H9 (cell line): ENCODE measurements at regions not wholly inside any gene's neighbourhood (a gene's known extent, or its start where the extent isn't known, plus 50 kb on each side); places are given as distances from the start of the nearest gene placed in this dataset.

Source experiments
- DNase-seq: peaks from one replicate; pipeline ENCODE4 v3.0.0-alpha.2; 2017
- H2AFZ ChIP-seq: one replicate; pipeline ENCODE4 v1.6.1; 2013; ENCODE audit warnings: mild to moderate bottlenecking, low read length, control low read depth, moderate library complexity
- H2AK5ac ChIP-seq: 2 replicates; pipeline ENCODE4 v1.6.1; 2013; ENCODE audit warnings: low read length, control low read depth, mixed read lengths; ENCODE audit not compliant: insufficient read length
- H2BK120ac ChIP-seq: one replicate; pipeline ENCODE4 v1.6.1; 2013; ENCODE audit warnings: low read depth, mild to moderate bottlenecking, low read length, control low read depth, inconsistent platforms; ENCODE audit not compliant: poor library complexity, severe bottlenecking
- H2BK12ac ChIP-seq: 2 replicates; pipeline ENCODE4 v1.6.1; 2013; ENCODE audit warnings: low read length, control low read depth, mixed read lengths, low read depth; ENCODE audit not compliant: insufficient read length
- H2BK15ac ChIP-seq: 2 replicates; pipeline ENCODE4 v1.6.1; 2013; ENCODE audit warnings: low read depth, low read length, control low read depth
- H2BK20ac ChIP-seq: one replicate; pipeline ENCODE4 v1.6.1; 2013; ENCODE audit warnings: low read depth, mild to moderate bottlenecking, low read length, control low read depth, inconsistent platforms; ENCODE audit not compliant: poor library complexity, severe bottlenecking
- H2BK5ac ChIP-seq: 2 replicates; pipeline ENCODE4 v1.6.1; 2013; ENCODE audit warnings: low read length, control low read depth, mixed read lengths; ENCODE audit not compliant: insufficient read length
- H3K14ac ChIP-seq: 2 replicates; pipeline ENCODE4 v1.6.1; 2013; ENCODE audit warnings: low read length, control low read depth; ENCODE audit not compliant: insufficient read depth
- H3K18ac ChIP-seq: 2 replicates; pipeline ENCODE4 v1.6.1; 2013; ENCODE audit warnings: low read depth, mild to moderate bottlenecking, mixed read lengths, low read length, control low read depth; ENCODE audit not compliant: insufficient read length
- H3K23ac ChIP-seq: 2 replicates; pipeline ENCODE4 v1.6.1; 2013; ENCODE audit warnings: low read length, control low read depth, mixed read lengths, low read depth; ENCODE audit not compliant: insufficient read length
- H3K23me2 ChIP-seq: 2 replicates; pipeline ENCODE4 v1.6.1; 2013; ENCODE audit warnings: low read depth, mild to moderate bottlenecking, mixed read lengths, low read length, control low read depth; ENCODE audit not compliant: insufficient read length, poor library complexity, severe bottlenecking
- H3K27ac ChIP-seq: 2 replicates; pipeline ENCODE4 v1.5.1; 2013; ENCODE audit warnings: low read length, control low read depth, mixed read lengths, low read depth; ENCODE audit not compliant: insufficient read length
- H3K27me3 ChIP-seq: 2 replicates; pipeline ENCODE4 v1.6.1; 2013; ENCODE audit warnings: low read length, control low read depth, inconsistent platforms; ENCODE audit not compliant: insufficient read depth
- H3K4ac ChIP-seq: 2 replicates; pipeline ENCODE4 v1.6.1; 2013; ENCODE audit warnings: low read depth, mild to moderate bottlenecking, control low read depth, inconsistent platforms, low read length, moderate library complexity
- H3K4me1 ChIP-seq: 2 replicates; pipeline ENCODE4 v1.6.1; 2013; ENCODE audit warnings: low read length, control low read depth, inconsistent platforms; ENCODE audit not compliant: insufficient read depth
- H3K4me2 ChIP-seq: 2 replicates; pipeline ENCODE4 v1.6.1; 2013; ENCODE audit warnings: low read length, control low read depth, mixed read lengths; ENCODE audit not compliant: insufficient read length, insufficient read depth
- H3K56ac ChIP-seq: 2 replicates; pipeline ENCODE4 v1.6.1; 2013; ENCODE audit warnings: low read depth, mild to moderate bottlenecking, mixed read lengths, low read length, control low read depth; ENCODE audit not compliant: insufficient read length
- H3K79me1 ChIP-seq: 2 replicates; pipeline ENCODE4 v1.6.1; 2013; ENCODE audit warnings: low read depth, mild to moderate bottlenecking, moderate library complexity, low read length, control low read depth, inconsistent platforms; ENCODE audit not compliant: insufficient read depth, poor library complexity, severe bottlenecking
- H3K79me2 ChIP-seq: 2 replicates; pipeline ENCODE4 v1.6.1; 2013; ENCODE audit warnings: low read length, control low read depth, inconsistent platforms; ENCODE audit not compliant: insufficient read depth
- H3K9ac ChIP-seq: 2 replicates; pipeline ENCODE4 v1.6.1; 2013; ENCODE audit warnings: low read length, control low read depth, mixed read lengths; ENCODE audit not compliant: insufficient read length; ENCODE audit errors: extremely low read depth
- H3K9me3 ChIP-seq: one replicate; pipeline ENCODE4 v1.6.1; 2013; ENCODE audit warnings: low read depth, low read length, inconsistent platforms; ENCODE audit not compliant: control insufficient read depth
- H3T11ph ChIP-seq: one replicate; pipeline ENCODE4 v1.6.1; 2013; ENCODE audit warnings: mild to moderate bottlenecking, low read length, control low read depth, inconsistent platforms
- H4K20me1 ChIP-seq: one replicate; pipeline ENCODE4 v1.6.1; 2013; ENCODE audit not compliant: control insufficient read depth, insufficient read length, insufficient read depth
- H4K5ac ChIP-seq: 2 replicates; pipeline ENCODE4 v1.6.1; 2013; ENCODE audit warnings: low read depth, mild to moderate bottlenecking, mixed read lengths, low read length, control low read depth; ENCODE audit not compliant: insufficient read length
- H4K8ac ChIP-seq: replicated peaks from 2 replicates; pipeline ENCODE4 v1.6.1; 2013; ENCODE audit warnings: low read length, control low read depth, mixed read lengths, low read depth; ENCODE audit not compliant: insufficient read length
- H4K91ac ChIP-seq: 2 replicates; pipeline ENCODE4 v1.6.1; 2013; ENCODE audit warnings: low read depth, mild to moderate bottlenecking, moderate library complexity, mixed read lengths, low read length, control low read depth; ENCODE audit not compliant: insufficient read length
- H3K27ac Mint-ChIP-seq, 3 experiments: 2 replicates in 2 of 3; 3 replicates in 1 of 3; pipeline ENCODE4 v1.8.0; 2020 to 2021; ENCODE audit warnings: mixed read lengths in 3 of 3, mild to moderate bottlenecking in 1 of 3, moderate library complexity in 1 of 3
- H3K27me3 Mint-ChIP-seq: 2 replicates; pipeline ENCODE4 v1.8.0; 2021; ENCODE audit warnings: low read depth, mild to moderate bottlenecking, moderate library complexity, mixed read lengths
- H3K36me3 Mint-ChIP-seq, 3 experiments: 2 replicates in 2 of 3; 3 replicates in 1 of 3; pipeline ENCODE4 v1.8.0; 2020 to 2021; ENCODE audit warnings: low read depth in 3 of 3, mixed read lengths in 3 of 3; ENCODE audit not compliant: insufficient read depth in 1 of 3
- H3K4me1 Mint-ChIP-seq, 2 experiments: 2 replicates each; pipeline ENCODE4 v1.8.0; 2020; ENCODE audit warnings: mixed read lengths in 2 of 2
- H3K4me3 Mint-ChIP-seq, 2 experiments: 2 replicates in 1 of 2; 3 replicates in 1 of 2; pipeline ENCODE4 v1.8.0; 2020 to 2021; ENCODE audit warnings: mild to moderate bottlenecking in 2 of 2, mixed read lengths in 2 of 2, moderate library complexity in 1 of 2
- H3K9me3 Mint-ChIP-seq, 2 experiments: 2 replicates in 1 of 2; 3 replicates in 1 of 2; pipeline ENCODE4 v1.8.0; 2020; ENCODE audit warnings: mild to moderate bottlenecking in 2 of 2, mixed read lengths in 2 of 2, moderate library complexity in 1 of 2
- CTCF ChIP-seq: fragments of 200-600 bp; sonication (generic); conservative IDR thresholded peaks from 3 replicates; pipeline ENCODE4 v1.8.0; 2021; ENCODE audit warnings: antibody characterized with exemption, mild to moderate bottlenecking
- WGBS: extraction: QIAGEN DNeasy Blood & Tissue Kit; methylation state at CpG from one replicate; pipeline ENCODE4 v1.1.7; 2013; ENCODE audit warnings: missing lambda C conversion rate, low lambda C conversion rate, mixed read lengths; ENCODE audit not compliant: insufficient read length; ENCODE audit errors: extremely low coverage; 5-methylcytosine and 5-hydroxymethylcytosine counted together

DNA sequence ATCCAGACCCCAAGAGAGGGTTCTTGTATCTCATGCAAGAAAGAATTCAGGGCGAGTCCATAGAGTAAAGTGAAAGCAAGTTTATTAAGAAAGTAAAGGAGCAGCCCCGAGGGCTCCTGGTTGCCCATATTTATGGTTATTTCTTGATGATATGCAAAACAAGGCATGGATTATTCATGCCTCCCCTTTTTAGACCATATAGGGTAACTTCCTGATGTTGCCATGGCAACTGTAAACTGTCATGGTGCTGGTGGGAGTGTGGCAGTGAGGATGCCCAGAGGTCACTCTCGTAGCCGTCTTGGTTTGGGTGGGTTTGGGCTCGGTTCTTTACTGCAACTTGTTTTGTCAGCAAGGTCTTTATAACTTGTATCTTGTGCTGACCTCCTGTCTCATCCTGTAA lies 750.2 kb upstream of the FANCL start:
- no peak overlapping the region for H2BK12ac ChIP-seq
- WGBS: no CpG with 5 or more reads among the region's 5 CpGs
- H3K23ac ChIP-seq: no peak overlapping the region
- H3K4me2 ChIP-seq: no peak overlapping the region
- no peaks in the 10 kb centered on the region for H4K20me1 ChIP-seq
- no peak overlapping the region for H3K4ac ChIP-seq
- H2BK120ac ChIP-seq: no peak overlapping the region
- no peaks in the 10 kb centered on the region for H3K27me3 Mint-ChIP-seq
- H3K56ac ChIP-seq: no peak overlapping the region
- no peak overlapping the region for H3K27ac ChIP-seq
- no peak overlapping the region for H3K4me3 Mint-ChIP-seq
- no peaks in the 10 kb centered on the region for H3K9me3 ChIP-seq
- no peak overlapping the region for H2AK5ac ChIP-seq
- H4K8ac ChIP-seq: no peak overlapping the region
- no peak for TF ChIP-seq CTCF
- H2BK15ac ChIP-seq: no peak overlapping the region
- H3K27ac Mint-ChIP-seq: no peak overlapping the region
- no peaks in the 10 kb centered on the region; a peak in 1 of 7 replicates for H3K36me3 Mint-ChIP-seq
- H3K14ac ChIP-seq: no peak overlapping the region
- H3K4me1 Mint-ChIP-seq: peaks cover 9 to 11% of the 10 kb centered on the region in 2 experiments
- no peaks in the 10 kb centered on the region for H3K79me1 ChIP-seq
- H3K23me2 ChIP-seq: no peaks in the 10 kb centered on the region
- H4K5ac ChIP-seq: no peak overlapping the region
- no peaks in the 10 kb centered on the region for H3K9me3 Mint-ChIP-seq
- H2BK5ac ChIP-seq: no peak overlapping the region
- H2AFZ ChIP-seq: no peak overlapping the region
- no peak overlapping the region for H4K91ac ChIP-seq
- no peaks in the 10 kb centered on the region for H3K27me3 ChIP-seq
- no peak for DNase-seq
- H3K18ac ChIP-seq: no peak overlapping the region
- no peak overlapping the region for H3K9ac ChIP-seq
- H3K79me2 ChIP-seq: no peaks in the 10 kb centered on the region
- H2BK20ac ChIP-seq: no peak overlapping the region
- no peaks in the 10 kb centered on the region for H3K4me1 ChIP-seq
- no peak overlapping the region for H3T11ph ChIP-seq
